ENCODE measurements at regions not wholly inside any gene's neighbourhood (a gene's known extent, or its start where the extent isn't known, plus 50 kb on each side); places are given as distances from the start of the nearest gene placed in this dataset.

- H3K9ac ChIP-seq (ENCODE audit: insufficient read length, low read depth), result no peak overlapping the region
- TF ChIP-seq ZNF274 (IDR thresholded peaks at IDR 0.05; ENCODE audit: low read depth, low read length), result no peak
- no peak for TF ChIP-seq SUZ12 (IDR thresholded peaks at IDR 0.05; ENCODE audit: extremely low read depth, insufficient read depth, insufficient read length)
Measured at GRCh38 chr18:76562286-76563122, 67.5 kb upstream of the ZNF516 start.

GRCh38 chr18:76558881-76559667 lies 64.0 kb upstream of the ZNF516 start:
- Histone ChIP-seq H3K36me3 (ENCODE audit: insufficient read depth, insufficient read length, low read length) (no peaks in the 10 kb centered on the region), H3K27me3 (ENCODE audit: insufficient read depth, insufficient read length) (no peaks in the 10 kb centered on the region), H3K4me3 (ENCODE audit: insufficient read length, low read depth) (no peak overlapping the region), H3K9ac (ENCODE audit: insufficient read length, low read depth) (no peak overlapping the region), H3K9me3 (ENCODE audit: insufficient read depth, low read length) (no peaks in the 10 kb centered on the region; the same call in 1 of the 2 replicates), H3K4me1 (ENCODE audit: insufficient read depth, insufficient read length) (peaks cover 3% of the 10 kb centered on the region)
- DNase-seq (ENCODE audit: low read depth, low spot score), result no peak
- no peak for TF ChIP-seq ZNF274 (IDR thresholded peaks at IDR 0.05; ENCODE audit: low read depth, low read length)
- TF ChIP-seq SUZ12 (IDR thresholded peaks at IDR 0.05; ENCODE audit: extremely low read depth, insufficient read depth, insufficient read length), result no peak
- TF ChIP-seq YY1 (IDR thresholded peaks at IDR 0.05; ENCODE audit: insufficient read depth, insufficient read length), result no peak

More at GRCh38 chr18:76562286-76563122, 67.5 kb upstream of the ZNF516 start:
- no peak for DNase-seq (ENCODE audit: low read depth, low spot score)
- Histone ChIP-seq H3K36me3 (ENCODE audit: insufficient read depth, insufficient read length, low read length) (no peaks in the 10 kb centered on the region), H3K9me3 (ENCODE audit: insufficient read depth, low read length) (no peaks in the 10 kb centered on the region; the same call in 1 of the 2 replicates), H3K4me3 (ENCODE audit: insufficient read length, low read depth) (no peak overlapping the region), H3K27me3 (ENCODE audit: insufficient read depth, insufficient read length) (no peaks in the 10 kb centered on the region), H3K4me1 (ENCODE audit: insufficient read depth, insufficient read length) (peaks cover 3% of the 10 kb centered on the region)

- Histone ChIP-seq H3K4me1 (ENCODE audit: insufficient read depth, insufficient read length) (peaks cover 3% of the 10 kb centered on the region), H3K36me3 (ENCODE audit: insufficient read depth, insufficient read length, low read length) (no peaks in the 10 kb centered on the region), H3K9me3 (ENCODE audit: insufficient read depth, low read length) (no peaks in the 10 kb centered on the region), H3K9ac (ENCODE audit: insufficient read length, low read depth) (no peak overlapping the region), H3K4me3 (ENCODE audit: insufficient read length, low read depth) (no peak overlapping the region), H3K27me3 (ENCODE audit: insufficient read depth, insufficient read length) (no peaks in the 10 kb centered on the region)
- no peak for TF ChIP-seq YY1 (IDR thresholded peaks at IDR 0.05; ENCODE audit: insufficient read depth, insufficient read length)
- no peak for TF ChIP-seq ZNF274 (IDR thresholded peaks at IDR 0.05; ENCODE audit: low read depth, low read length)
- TF ChIP-seq SUZ12 (IDR thresholded peaks at IDR 0.05; ENCODE audit: extremely low read depth, insufficient read depth, insufficient read length), result no peak
- no peak for DNase-seq (ENCODE audit: low read depth, low spot score)
Measured at GRCh38 chr18:76557026-76557575, 62.1 kb upstream of the ZNF516 start.

- DNase-seq (ENCODE audit: low read depth, low spot score), result no peak
- no peak for TF ChIP-seq YY1 (IDR thresholded peaks at IDR 0.05; ENCODE audit: insufficient read depth, insufficient read length)
- TF ChIP-seq SUZ12 (IDR thresholded peaks at IDR 0.05; ENCODE audit: extremely low read depth, insufficient read depth, insufficient read length), result no peak
- TF ChIP-seq ZNF274 (IDR thresholded peaks at IDR 0.05; ENCODE audit: low read depth, low read length), result no peak
- Histone ChIP-seq H3K9ac (ENCODE audit: insufficient read length, low read depth) (no peak overlapping the region), H3K27me3 (ENCODE audit: insufficient read depth, insufficient read length) (no peaks in the 10 kb centered on the region), H3K4me3 (ENCODE audit: insufficient read length, low read depth) (no peak overlapping the region), H3K4me1 (ENCODE audit: insufficient read depth, insufficient read length) (peaks cover 3% of the 10 kb centered on the region), H3K36me3 (ENCODE audit: insufficient read depth, insufficient read length, low read length) (no peaks in the 10 kb centered on the region), H3K9me3 (ENCODE audit: insufficient read depth, low read length) (no peaks in the 10 kb centered on the region)
Measured at GRCh38 chr18:76554547-76555222, 59.6 kb upstream of the ZNF516 start.

GRCh38 chr18:76553715-76554546 lies 58.9 kb upstream of the ZNF516 start:
- no peak overlapping the region for H3K4me3 ChIP-seq (ENCODE audit: insufficient read length, low read depth)
- no peaks in the 10 kb centered on the region for H3K4me1 ChIP-seq (ENCODE audit: insufficient read depth, insufficient read length)
- TF ChIP-seq YY1 (IDR thresholded peaks at IDR 0.05; ENCODE audit: insufficient read depth, insufficient read length) (no peak), SUZ12 (IDR thresholded peaks at IDR 0.05; ENCODE audit: extremely low read depth, insufficient read depth, insufficient read length) (no peak), ZNF274 (IDR thresholded peaks at IDR 0.05; ENCODE audit: low read depth, low read length) (no peak)
- H3K27me3 ChIP-seq (ENCODE audit: insufficient read depth, insufficient read length), result no peaks in the 10 kb centered on the region
- no peak for DNase-seq (ENCODE audit: low read depth, low spot score)
- H3K36me3 ChIP-seq (ENCODE audit: insufficient read depth, insufficient read length, low read length), result no peaks in the 10 kb centered on the region
- H3K9ac ChIP-seq (ENCODE audit: insufficient read length, low read depth), result no peak overlapping the region
- H3K9me3 ChIP-seq (ENCODE audit: insufficient read depth, low read length), result no peaks in the 10 kb centered on the region

- no peaks in the 10 kb centered on the region for H3K27me3 ChIP-seq (ENCODE audit: insufficient read depth, insufficient read length)
- no peak overlapping the region for H3K4me3 ChIP-seq (ENCODE audit: insufficient read length, low read depth)
- TF ChIP-seq SUZ12 (IDR thresholded peaks at IDR 0.05; ENCODE audit: extremely low read depth, insufficient read depth, insufficient read length) (no peak), ZNF274 (IDR thresholded peaks at IDR 0.05; ENCODE audit: low read depth, low read length) (no peak), YY1 (IDR thresholded peaks at IDR 0.05; ENCODE audit: insufficient read depth, insufficient read length) (no peak)
- H3K9ac ChIP-seq (ENCODE audit: insufficient read length, low read depth), result no peak overlapping the region
- H3K9me3 ChIP-seq (ENCODE audit: insufficient read depth, low read length), result no peaks in the 10 kb centered on the region
- no peak for DNase-seq (ENCODE audit: low read depth, low spot score)
- H3K36me3 ChIP-seq (ENCODE audit: insufficient read depth, insufficient read length, low read length), result no peaks in the 10 kb centered on the region
- no peaks in the 10 kb centered on the region for H3K4me1 ChIP-seq (ENCODE audit: insufficient read depth, insufficient read length)
Measured at GRCh38 chr18:76548541-76548940, 53.5 kb upstream of the ZNF516 start.
